ENCODE measurements at regions not wholly inside any gene's neighbourhood (a gene's known extent, or its start where the extent isn't known, plus 50 kb on each side); places are given as distances from the start of the nearest gene placed in this dataset.
"Not testable (repeated sequence)": the region's sequence is repeated elsewhere in the genome, so short reads cannot be mapped to it uniquely, and the experiment has no call there.

DNA sequence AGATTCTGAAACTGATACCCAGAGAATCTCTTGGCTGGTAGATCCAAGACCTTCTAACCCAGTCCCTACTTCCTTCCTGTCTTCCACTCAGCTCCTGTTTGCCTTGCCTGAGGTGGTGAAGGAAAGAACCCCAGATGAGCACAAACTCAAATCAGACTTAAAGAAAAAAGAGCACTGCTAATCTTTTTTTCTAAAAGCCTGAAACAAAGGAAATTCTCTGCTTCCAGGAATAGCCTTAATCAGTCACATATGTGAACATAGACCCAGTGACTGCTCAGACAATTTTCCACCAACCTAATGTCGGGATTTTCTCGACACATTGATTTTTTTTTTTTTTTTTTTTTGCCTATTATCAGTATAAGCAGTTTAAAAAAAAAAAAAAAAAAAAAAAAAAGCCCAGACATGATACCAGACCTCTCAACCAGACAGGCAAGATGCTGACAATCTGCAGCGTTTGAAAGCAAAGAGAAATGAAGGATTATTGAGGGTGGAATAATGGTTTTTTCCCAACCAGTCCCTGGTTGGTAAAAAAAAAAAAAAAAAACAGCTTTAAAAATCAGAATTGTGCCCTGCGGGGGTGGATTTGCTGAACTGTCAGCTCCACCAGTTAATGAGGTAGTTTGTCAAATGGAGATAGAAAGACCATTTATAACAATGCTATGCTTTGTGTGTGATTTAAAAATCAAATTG lies 256.8 kb upstream of the RARB start:
- DNase-seq: no peak

GRCh38 chr3:25171897-25172296 lies 256.2 kb upstream of the RARB start:
- DNase-seq: no peak

DNA sequence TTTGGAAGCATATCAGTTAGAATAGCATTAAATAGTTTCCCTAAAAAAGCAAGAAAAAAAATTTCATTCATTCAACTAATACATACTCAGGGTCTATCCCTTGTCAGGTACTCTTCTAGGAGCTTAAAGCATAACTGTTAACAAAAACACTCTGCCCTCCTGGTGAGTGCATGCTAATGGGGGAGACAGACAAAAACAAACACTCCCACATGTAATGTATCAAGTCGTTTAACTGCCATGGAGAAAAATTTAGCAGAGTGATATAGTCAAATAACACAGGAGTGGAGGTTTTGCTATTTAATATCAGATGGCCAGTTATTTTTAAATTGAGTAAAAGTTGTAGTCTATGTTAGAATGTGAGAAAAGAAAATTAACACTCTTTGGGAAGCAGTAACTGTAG lies 254.5 kb upstream of the RARB start:
- no peak for DNase-seq

DNA sequence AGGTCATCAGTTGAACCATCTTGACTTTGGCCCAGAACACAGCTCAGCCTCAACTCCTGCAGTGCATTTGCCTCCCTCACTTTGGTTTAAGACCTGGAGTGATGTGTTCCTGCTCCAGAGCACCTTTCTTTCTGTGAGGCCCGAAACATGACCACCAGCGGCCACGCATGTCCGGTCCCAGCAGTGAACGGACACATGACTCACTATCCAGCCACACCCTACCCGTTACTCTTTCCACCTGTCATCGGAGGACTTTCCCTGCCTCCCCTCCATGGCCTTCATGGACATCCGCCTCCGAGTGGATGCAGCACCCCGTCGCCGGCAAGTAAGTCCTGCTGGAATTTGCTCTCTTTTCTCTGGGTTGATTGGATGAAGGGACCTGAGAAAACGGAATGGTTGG lies 253.8 kb upstream of the RARB start:
- DNase-seq: no peak

DNA sequence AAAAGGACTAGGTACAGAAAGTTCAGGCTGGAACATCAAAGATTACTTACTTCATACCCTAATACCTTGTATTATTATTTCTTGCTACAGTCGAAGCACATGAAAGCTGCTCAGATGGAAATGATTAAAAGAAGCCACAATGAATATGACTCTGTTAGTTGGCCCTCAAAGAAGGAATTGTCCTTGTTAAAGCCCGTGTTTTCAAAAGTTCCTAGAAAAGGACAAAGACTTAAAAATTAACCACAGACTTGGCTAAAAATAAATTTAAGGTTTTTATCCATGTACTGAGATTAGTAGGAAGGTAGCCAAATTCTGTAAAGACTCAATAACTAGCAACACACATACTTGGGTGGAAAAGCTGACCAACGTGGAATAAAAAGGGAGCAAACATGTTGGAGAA lies 251.0 kb upstream of the RARB start:
- DNase-seq: no peak

DNA sequence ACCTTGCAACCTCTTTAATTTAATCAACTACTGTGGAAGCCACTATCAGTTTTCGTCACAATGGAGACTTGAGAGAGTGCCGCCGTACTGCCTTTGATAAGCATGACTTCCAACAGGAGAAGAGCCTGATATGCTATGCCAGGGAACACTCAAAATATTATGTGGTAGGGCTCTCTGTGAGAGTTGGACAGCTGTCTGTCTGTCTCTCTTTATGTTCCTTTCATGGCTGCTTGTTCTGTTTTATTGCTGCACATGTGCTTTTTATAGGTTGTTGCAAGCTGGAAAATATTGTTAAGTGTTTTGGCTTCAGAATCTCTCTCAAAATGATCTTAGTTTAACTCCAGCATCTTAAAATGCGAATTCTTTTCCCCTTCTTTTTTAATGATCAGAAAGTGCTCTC lies 249.4 kb upstream of the RARB start:
- DNase-seq: no peak

DNA sequence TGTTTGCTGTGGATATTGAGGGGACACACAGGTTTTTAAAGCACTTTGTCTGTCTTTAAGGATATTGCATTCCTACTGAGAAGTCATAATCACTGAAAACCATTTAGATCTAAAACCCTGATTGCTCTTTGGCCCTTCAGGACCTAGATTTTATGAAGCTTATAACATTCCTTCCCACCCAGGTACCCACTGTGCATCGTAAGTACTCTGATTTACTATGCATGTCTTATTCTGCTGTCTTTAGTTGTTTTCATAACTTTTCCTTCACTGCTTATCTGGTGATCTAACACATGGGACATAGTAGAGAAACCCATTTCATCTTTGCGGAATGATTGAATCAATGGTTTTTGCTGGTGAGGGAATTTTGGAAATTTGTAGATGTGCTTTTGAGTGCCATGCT lies 247.0 kb upstream of the RARB start:
- DNase-seq: no peak

GRCh38 chr3:25182794-25183193 lies 245.3 kb upstream of the RARB start:
- no peak for DNase-seq

DNA sequence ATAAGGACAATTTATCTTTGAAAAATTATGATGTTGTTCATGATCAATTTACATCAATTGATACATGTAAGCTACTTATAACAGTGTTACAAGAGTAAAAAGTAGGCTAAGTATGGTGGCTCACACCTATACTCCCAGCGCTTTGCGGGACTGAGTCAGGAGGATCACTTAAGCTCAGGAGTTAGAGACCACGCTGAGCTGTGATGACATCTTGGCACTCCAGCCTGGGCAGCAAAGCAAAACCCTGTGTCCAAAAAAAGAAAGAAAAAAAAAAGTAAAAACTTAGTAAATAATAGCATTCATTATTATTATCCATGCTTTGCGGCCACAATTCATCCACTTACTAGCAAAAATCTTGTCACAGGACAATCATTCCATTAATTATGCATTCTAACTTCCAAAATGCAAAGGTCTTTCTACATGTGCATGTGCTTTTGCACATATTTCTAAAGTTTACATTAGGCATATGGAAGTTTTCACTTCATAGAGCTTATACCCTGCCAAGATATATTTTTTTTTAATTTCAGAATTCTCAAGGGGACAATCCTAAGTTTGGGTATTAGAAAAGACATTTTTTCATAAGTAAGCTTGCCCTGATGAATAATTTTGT lies 243.3 kb upstream of the RARB start:
- no peak for DNase-seq

GRCh38 chr3:25191673-25192072 lies 236.4 kb upstream of the RARB start:
- no peak for DNase-seq

GRCh38 chr3:25199567-25199966 lies 228.5 kb upstream of the RARB start:
- not testable (repeated sequence) for DNase-seq

DNA sequence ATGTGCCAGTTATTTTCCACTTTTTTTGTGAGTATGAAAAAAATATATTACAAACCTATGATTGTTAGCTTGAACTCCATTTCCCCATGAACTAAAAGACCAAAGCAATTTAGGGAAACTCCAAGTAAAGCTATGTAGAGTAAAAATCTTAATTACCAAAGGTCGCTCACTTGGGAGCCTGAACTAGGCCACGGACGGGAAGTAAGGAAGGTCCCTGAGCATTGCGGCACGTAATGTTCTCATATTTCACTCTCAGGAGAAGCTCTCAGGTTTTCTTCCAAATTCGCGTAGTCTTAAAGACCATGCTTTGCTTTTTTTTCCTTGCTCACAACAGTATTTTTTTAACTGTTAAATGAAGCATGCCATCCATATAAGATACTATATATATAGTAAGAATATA lies 215.3 kb upstream of the RARB start:
- no peak for DNase-seq

DNA sequence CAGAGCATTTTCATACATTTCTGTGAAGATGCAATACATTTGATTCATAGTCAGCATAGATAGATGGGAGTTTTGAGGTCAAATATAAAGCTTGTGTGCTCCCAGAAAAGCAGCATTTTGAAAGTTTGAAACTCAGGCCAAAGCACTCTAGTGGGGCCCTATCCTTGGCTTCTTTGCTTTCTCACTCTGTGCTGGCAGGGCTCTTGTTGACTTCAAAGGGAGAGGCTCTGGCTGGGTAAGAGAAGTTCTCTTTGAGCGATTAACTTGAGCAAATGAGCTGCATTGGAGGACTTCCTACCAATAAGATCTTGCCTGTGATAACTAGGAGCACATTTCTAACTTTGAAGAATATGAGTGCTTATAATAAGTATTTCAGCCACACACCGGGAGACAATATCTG lies 214.0 kb upstream of the RARB start:
- no peak for DNase-seq

GRCh38 chr3:25218362-25218761 lies 209.7 kb upstream of the RARB start:
- DNase-seq: no peak

DNA sequence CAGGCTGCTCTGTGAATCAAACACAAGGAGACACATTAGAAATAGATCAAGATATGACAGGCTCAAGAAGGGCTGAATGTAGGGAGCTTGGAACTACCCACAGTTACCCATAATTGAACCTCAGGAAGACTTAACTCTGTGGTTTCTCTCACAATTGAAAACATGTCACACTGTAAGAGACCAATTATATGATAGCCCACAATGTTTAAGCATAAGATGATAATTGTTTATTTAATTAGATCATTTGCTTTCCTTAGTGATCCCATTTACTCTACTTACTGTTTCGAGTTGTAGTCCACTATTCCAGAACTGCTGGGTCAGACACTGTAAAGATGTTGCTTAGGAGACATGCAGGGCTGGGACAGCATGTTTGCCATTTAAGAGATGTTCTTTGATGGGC lies 201.3 kb upstream of the RARB start:
- DNase-seq: no peak

DNA sequence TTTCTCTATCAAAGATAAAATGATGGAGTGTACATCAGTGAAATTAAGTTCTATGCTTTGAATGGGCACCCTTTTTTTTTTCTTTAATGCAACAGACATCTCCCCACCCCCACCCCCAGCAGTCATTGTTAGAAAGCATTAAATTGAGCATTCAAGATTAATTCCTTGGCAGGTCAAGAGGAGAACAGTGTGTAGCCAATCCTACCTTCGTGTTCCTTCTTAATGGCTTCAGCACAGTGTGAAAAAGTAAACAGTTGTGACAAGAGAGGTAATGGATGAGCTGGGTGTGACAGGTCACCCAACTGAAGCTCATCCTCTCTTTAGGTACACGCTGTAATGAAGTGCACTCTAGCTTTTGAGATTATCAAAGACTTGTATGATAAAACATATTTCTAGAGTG lies 198.5 kb upstream of the RARB start:
- DNase-seq: no peak

GRCh38 chr3:25235031-25235430 lies 193.0 kb upstream of the RARB start:
- DNase-seq: no peak

GRCh38 chr3:25235466-25235865 lies 192.6 kb upstream of the RARB start:
- DNase-seq: no peak

- no peak for DNase-seq
These were observed 190.5 kb upstream of the RARB start for GRCh38 chr3:25237602-25238001.

- no peak for DNase-seq
These were observed 189.0 kb upstream of the RARB start for GRCh38 chr3:25239042-25239441.

GRCh38 chr3:25246913-25247312 lies 181.2 kb upstream of the RARB start:
- no peak for DNase-seq

GRCh38 chr3:25252291-25252690 lies 175.8 kb upstream of the RARB start:
- DNase-seq: no peak

- DNase-seq: no peak
These were observed 171.0 kb upstream of the RARB start for GRCh38 chr3:25257026-25257425.

DNA sequence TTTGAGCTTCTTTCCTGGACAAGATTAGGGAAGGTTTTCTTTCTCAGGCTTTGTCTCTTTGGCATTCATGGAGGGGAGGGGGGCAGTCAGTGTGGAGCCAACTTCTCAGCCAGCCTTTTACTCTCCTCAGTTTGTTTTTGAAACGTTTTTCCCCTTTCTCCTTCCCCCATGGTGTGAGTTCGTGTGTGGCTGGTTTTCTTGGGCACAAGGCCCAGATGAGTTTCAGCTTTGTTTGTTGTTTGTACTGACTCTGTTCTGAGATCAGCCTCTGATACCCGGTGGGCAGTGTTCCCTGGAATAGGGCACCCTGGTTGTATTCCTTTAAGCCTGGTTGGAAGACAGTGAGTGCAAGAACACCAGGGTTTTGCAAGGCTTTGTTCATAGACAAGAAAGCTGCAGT lies 168.2 kb upstream of the RARB start:
- no peak for DNase-seq

DNA sequence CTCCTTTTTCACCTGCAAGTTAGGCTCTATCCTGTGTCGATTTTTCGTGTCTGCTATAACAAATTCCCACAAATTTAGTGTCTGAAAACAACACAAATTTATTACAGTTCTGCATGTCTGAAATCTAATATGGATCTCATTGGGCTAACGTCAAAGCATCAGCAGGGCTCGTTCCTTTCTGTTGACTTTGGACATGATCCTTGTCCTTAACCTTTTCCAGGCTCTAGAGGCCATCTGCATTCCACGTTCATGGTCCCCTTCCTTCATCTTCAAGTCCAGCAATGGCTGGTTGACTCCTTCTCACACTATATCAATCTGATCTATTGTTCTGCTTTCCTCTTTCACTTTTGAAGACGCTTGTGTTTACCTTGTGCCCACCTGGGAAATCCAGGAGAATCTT lies 165.7 kb upstream of the RARB start:
- no peak for DNase-seq
